Esophagus (tissue), 2 donors: ENCODE measurements at regions not wholly inside any gene's neighbourhood (a gene's known extent, or its start where the extent isn't known, plus 50 kb on each side); places are given as distances from the start of the nearest gene placed in this dataset.

Experiments used
- H3K27ac ChIP-seq, 2 donors: one replicate each; pipeline ENCODE4 v1.5.1; 2013; ENCODE audit warnings: low read depth in 2 of 2, mild to moderate bottlenecking in 2 of 2, inconsistent platforms in 1 of 2, low read length in 1 of 2, moderate library complexity in 1 of 2
- H3K27me3 ChIP-seq, 2 donors: one replicate each; pipeline ENCODE4 v1.6.1; 2013; ENCODE audit warnings: low read length in 2 of 2, control low read depth in 1 of 2, mild to moderate bottlenecking in 1 of 2; ENCODE audit not compliant: insufficient read depth in 2 of 2, control insufficient read depth in 1 of 2
- H3K36me3 ChIP-seq, 2 donors: one replicate each; pipeline ENCODE4 v1.6.1; 2013; ENCODE audit warnings: low read length in 1 of 2; ENCODE audit not compliant: control insufficient read depth in 2 of 2, insufficient read depth in 2 of 2
- H3K4me1 ChIP-seq, 2 donors: one replicate each; pipeline ENCODE4 v1.6.1; 2013; ENCODE audit warnings: low read length in 1 of 2; ENCODE audit not compliant: control insufficient read depth in 2 of 2, insufficient read depth in 2 of 2
- H3K4me3 ChIP-seq, 2 donors: one replicate each; pipeline ENCODE4 v1.5.1; 2013; ENCODE audit warnings: low read length in 2 of 2, mild to moderate bottlenecking in 2 of 2, low read depth in 1 of 2, moderate library complexity in 1 of 2
- H3K9me3 ChIP-seq, 2 donors: one replicate each; pipeline ENCODE4 v1.6.1; 2013; ENCODE audit warnings: mild to moderate bottlenecking in 2 of 2, low read depth in 1 of 2, low read length in 1 of 2, moderate library complexity in 1 of 2; ENCODE audit not compliant: control insufficient read depth in 2 of 2, insufficient read depth in 1 of 2
- WGBS, 2 donors: extraction: QIAGEN DNeasy Blood & Tissue Kit; methylation state at CpG; one replicate each; pipeline ENCODE4 v1.1.7; 2013; 5-methylcytosine and 5-hydroxymethylcytosine counted together
- donor health status: healthy with polysubstance abuse.
- donor health status: Bipolar disorder and iron deficiency.

GRCh38 chr3:94221829-94222228, 159.0 kb downstream of the NSUN3 start:
- H3K27me3 ChIP-seq, result no peaks in the 10 kb centered on the region
- no peaks in the 10 kb centered on the region for H3K4me1 ChIP-seq
- H3K36me3 ChIP-seq, result no peaks in the 10 kb centered on the region
- H3K27ac ChIP-seq, result no peak overlapping the region
- no peak overlapping the region for H3K4me3 ChIP-seq
- H3K9me3 ChIP-seq, result no peaks in the 10 kb centered on the region

- Histone ChIP-seq H3K27me3 (no peaks in the 10 kb centered on the region), H3K4me3 (no peak overlapping the region), H3K36me3 (no peaks in the 10 kb centered on the region), H3K4me1 (no peaks in the 10 kb centered on the region), H3K27ac (no peak overlapping the region), H3K9me3 (no peaks in the 10 kb centered on the region)
- WGBS, 2 donors, result 51 to 56% methylated on average over 5 of the region's 5 CpGs
Observed at GRCh38 chr3:94225148-94225865, 162.4 kb downstream of the NSUN3 start.

GRCh38 chr3:94226078-94226477, 163.2 kb downstream of the NSUN3 start:
- H3K36me3 ChIP-seq, result no peaks in the 10 kb centered on the region

GRCh38 chr3:94232921-94233320, 170.1 kb downstream of the NSUN3 start:
- H3K9me3 ChIP-seq, result no peaks in the 10 kb centered on the region
- no peak overlapping the region for H3K27ac ChIP-seq
- WGBS, 2 donors, result 69 to 73% methylated on average over 3 of the region's 3 CpGs
- H3K4me3 ChIP-seq, result no peak overlapping the region
- H3K4me1 ChIP-seq, result no peaks in the 10 kb centered on the region
- H3K36me3 ChIP-seq, result no peaks in the 10 kb centered on the region
- H3K27me3 ChIP-seq, result no peaks in the 10 kb centered on the region

More at GRCh38 chr3:94226078-94226477, 163.2 kb downstream of the NSUN3 start:
- no peak overlapping the region for H3K4me3 ChIP-seq
- H3K9me3 ChIP-seq, result no peaks in the 10 kb centered on the region
- H3K27ac ChIP-seq, result no peak overlapping the region
- H3K27me3 ChIP-seq, result no peaks in the 10 kb centered on the region
- 51% methylated on average over 4 of the region's 4 CpGs for WGBS, 2 donors
- no peaks in the 10 kb centered on the region for H3K4me1 ChIP-seq

GRCh38 chr3:94234177-94234788, 171.4 kb downstream of the NSUN3 start:
- H3K4me3 ChIP-seq, result no peak overlapping the region
- 21 to 25% methylated on average over 4 of the region's 4 CpGs for WGBS, 2 donors
- H3K27me3 ChIP-seq, result no peaks in the 10 kb centered on the region
- H3K36me3 ChIP-seq, result no peaks in the 10 kb centered on the region
- H3K27ac ChIP-seq, result no peak overlapping the region
- no peaks in the 10 kb centered on the region for H3K4me1 ChIP-seq
- no peaks in the 10 kb centered on the region for H3K9me3 ChIP-seq

- H3K27ac ChIP-seq, result no peak overlapping the region
- H3K9me3 ChIP-seq, result no peaks in the 10 kb centered on the region
- WGBS, 2 donors, result 72 to 82% methylated on average over 3 of the region's 3 CpGs
- H3K4me3 ChIP-seq, result no peak overlapping the region
- H3K27me3 ChIP-seq, result no peaks in the 10 kb centered on the region
- no peaks in the 10 kb centered on the region for H3K36me3 ChIP-seq
- H3K4me1 ChIP-seq, result no peaks in the 10 kb centered on the region
Observed at GRCh38 chr3:94241986-94242385, 179.1 kb downstream of the NSUN3 start.

GRCh38 chr3:94246171-94246570, 183.3 kb downstream of the NSUN3 start:
- H3K36me3 ChIP-seq, result no peaks in the 10 kb centered on the region
- WGBS, 2 donors, result 21 to 40% methylated on average over 4 of the region's 4 CpGs
- H3K4me1 ChIP-seq, result no peaks in the 10 kb centered on the region
- no peaks in the 10 kb centered on the region for H3K27me3 ChIP-seq
- no peak overlapping the region for H3K4me3 ChIP-seq
- H3K9me3 ChIP-seq, result no peaks in the 10 kb centered on the region
- no peak overlapping the region for H3K27ac ChIP-seq

GRCh38 chr3:94248042-94248441, 185.2 kb downstream of the NSUN3 start:
- H3K4me3 ChIP-seq, result no peak overlapping the region
- H3K27ac ChIP-seq, result no peak overlapping the region
- WGBS, 2 donors, result 58 to 65% methylated on average over 1 of the region's 1 CpG
- no peaks in the 10 kb centered on the region for H3K36me3 ChIP-seq
- no peaks in the 10 kb centered on the region for H3K27me3 ChIP-seq
- no peaks in the 10 kb centered on the region for H3K9me3 ChIP-seq
- no peaks in the 10 kb centered on the region for H3K4me1 ChIP-seq

GRCh38 chr3:94249491-94250079, 186.7 kb downstream of the NSUN3 start:
- 35 to 38% methylated on average over 5 of the region's 5 CpGs for whole genome bisulfite sequencing, 2 donors
- H3K27me3 ChIP-seq, result no peaks in the 10 kb centered on the region
- no peaks in the 10 kb centered on the region for H3K9me3 ChIP-seq
- H3K4me3 ChIP-seq, result no peak overlapping the region
- no peak overlapping the region for H3K27ac ChIP-seq
- H3K4me1 ChIP-seq, result no peaks in the 10 kb centered on the region
- no peaks in the 10 kb centered on the region for H3K36me3 ChIP-seq

- no peaks in the 10 kb centered on the region for H3K36me3 ChIP-seq
- 55 to 62% methylated on average over 1 of the region's 1 CpG for WGBS, 2 donors
- H3K4me3 ChIP-seq, result no peak overlapping the region
- no peaks in the 10 kb centered on the region for H3K4me1 ChIP-seq
- no peaks in the 10 kb centered on the region for H3K27me3 ChIP-seq
- H3K9me3 ChIP-seq, result no peaks in the 10 kb centered on the region
- H3K27ac ChIP-seq, result no peak overlapping the region
Observed at GRCh38 chr3:94251566-94251965, 188.7 kb downstream of the NSUN3 start.
